Neural crest cell (in vitro differentiated cells): ENCODE measurements at regions not wholly inside any gene's neighbourhood (a gene's known extent, or its start where the extent isn't known, plus 50 kb on each side); places are given as distances from the start of the nearest gene placed in this dataset.

ENCODE experiments used
- DNase-seq: peaks from one replicate; pipeline ENCODE4 v3.0.0; 2021; ENCODE audit warnings: low read depth, mixed read lengths, low spot score
- H3K27ac Mint-ChIP-seq: one replicate; pipeline ENCODE4 v1.8.0; 2021; ENCODE audit warnings: mild to moderate bottlenecking, mixed read lengths; ENCODE audit not compliant: unreplicated experiment
- H3K27me3 Mint-ChIP-seq: 2 replicates; pipeline ENCODE4 v1.8.0; 2021; ENCODE audit warnings: low read depth, mild to moderate bottlenecking, mixed read lengths
- H3K36me3 Mint-ChIP-seq: 2 replicates; pipeline ENCODE4 v1.8.0; 2021; ENCODE audit warnings: low read depth, mild to moderate bottlenecking, mixed read lengths
- H3K4me1 Mint-ChIP-seq: 2 replicates; pipeline ENCODE4 v1.8.0; 2021; ENCODE audit warnings: mixed read lengths
- H3K4me3 Mint-ChIP-seq: one replicate; pipeline ENCODE4 v1.8.0; 2021; ENCODE audit warnings: mild to moderate bottlenecking, mixed read lengths
- H3K9me3 Mint-ChIP-seq: 2 replicates; pipeline ENCODE4 v1.8.0; 2021; ENCODE audit warnings: mixed read lengths
- TF ChIP-seq, protein P1 (sequence below): fragments of 200-600 bp; sonication (generic); conservative IDR thresholded peaks from 2 replicates; pipeline ENCODE4 v1.5.0; 2021; ENCODE audit warnings: antibody characterized with exemption, mild to moderate bottlenecking

DNA sequence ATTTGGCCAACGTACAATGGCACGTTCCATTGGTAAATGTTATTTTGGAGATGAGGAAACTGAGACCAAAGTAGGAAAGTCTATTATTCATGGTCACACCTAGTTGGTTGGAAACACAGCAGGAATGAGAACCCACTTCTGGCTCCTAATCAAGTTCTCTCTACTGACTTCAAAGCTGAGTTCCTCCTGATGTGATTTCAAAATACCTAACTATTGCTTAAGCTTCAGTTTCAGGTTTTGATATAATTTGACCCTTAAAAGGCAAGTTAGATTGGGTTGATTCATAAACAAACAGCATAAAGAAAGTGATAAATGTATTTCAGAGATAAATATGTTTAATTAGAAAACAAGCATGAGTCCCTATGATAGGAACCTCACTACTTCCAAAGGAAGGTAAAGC lies 312.5 kb downstream of the PARP8 start:
- TF ChIP-seq, protein P1, sequence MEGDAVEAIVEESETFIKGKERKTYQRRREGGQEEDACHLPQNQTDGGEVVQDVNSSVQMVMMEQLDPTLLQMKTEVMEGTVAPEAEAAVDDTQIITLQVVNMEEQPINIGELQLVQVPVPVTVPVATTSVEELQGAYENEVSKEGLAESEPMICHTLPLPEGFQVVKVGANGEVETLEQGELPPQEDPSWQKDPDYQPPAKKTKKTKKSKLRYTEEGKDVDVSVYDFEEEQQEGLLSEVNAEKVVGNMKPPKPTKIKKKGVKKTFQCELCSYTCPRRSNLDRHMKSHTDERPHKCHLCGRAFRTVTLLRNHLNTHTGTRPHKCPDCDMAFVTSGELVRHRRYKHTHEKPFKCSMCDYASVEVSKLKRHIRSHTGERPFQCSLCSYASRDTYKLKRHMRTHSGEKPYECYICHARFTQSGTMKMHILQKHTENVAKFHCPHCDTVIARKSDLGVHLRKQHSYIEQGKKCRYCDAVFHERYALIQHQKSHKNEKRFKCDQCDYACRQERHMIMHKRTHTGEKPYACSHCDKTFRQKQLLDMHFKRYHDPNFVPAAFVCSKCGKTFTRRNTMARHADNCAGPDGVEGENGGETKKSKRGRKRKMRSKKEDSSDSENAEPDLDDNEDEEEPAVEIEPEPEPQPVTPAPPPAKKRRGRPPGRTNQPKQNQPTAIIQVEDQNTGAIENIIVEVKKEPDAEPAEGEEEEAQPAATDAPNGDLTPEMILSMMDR, result no peak
- H3K4me3 Mint-ChIP-seq, result no peak overlapping the region
- no peaks in the 10 kb centered on the region for H3K36me3 Mint-ChIP-seq
- H3K27me3 Mint-ChIP-seq, result peaks cover 66% of the 10 kb centered on the region
- H3K27ac Mint-ChIP-seq, result no peak overlapping the region
- H3K9me3 Mint-ChIP-seq, result peaks cover 9% of the 10 kb centered on the region
- no peak for DNase-seq
- H3K4me1 Mint-ChIP-seq, result no peaks in the 10 kb centered on the region

DNA sequence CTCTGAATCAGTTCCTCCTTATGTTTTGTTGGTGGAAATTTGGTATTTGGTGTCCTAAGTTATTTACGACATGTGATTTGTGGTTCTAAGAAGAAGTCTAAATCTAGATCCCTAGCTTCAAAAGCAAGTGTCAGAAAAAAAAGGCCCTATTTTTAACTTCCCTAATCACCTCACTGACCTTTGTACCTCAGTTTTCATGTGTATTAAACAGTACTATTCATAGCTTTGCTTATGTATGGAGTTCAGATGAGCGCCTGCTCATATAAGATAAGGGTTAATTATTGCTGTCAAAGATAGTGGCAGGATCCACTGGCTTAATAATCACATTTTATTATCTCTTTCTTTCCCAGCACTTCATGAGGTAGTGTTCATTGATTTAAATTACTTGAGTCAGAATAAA lies 318.2 kb downstream of the PARP8 start:
- TF ChIP-seq, protein P1, result no peak
- DNase-seq, result no peak
- Mint-ChIP-seq H3K9me3 (peaks cover 9% of the 10 kb centered on the region), H3K4me1 (no peaks in the 10 kb centered on the region), H3K4me3 (no peak overlapping the region), H3K36me3 (no peaks in the 10 kb centered on the region), H3K27ac (no peak overlapping the region), H3K27me3 (peaks cover 10% of the 10 kb centered on the region)

DNA sequence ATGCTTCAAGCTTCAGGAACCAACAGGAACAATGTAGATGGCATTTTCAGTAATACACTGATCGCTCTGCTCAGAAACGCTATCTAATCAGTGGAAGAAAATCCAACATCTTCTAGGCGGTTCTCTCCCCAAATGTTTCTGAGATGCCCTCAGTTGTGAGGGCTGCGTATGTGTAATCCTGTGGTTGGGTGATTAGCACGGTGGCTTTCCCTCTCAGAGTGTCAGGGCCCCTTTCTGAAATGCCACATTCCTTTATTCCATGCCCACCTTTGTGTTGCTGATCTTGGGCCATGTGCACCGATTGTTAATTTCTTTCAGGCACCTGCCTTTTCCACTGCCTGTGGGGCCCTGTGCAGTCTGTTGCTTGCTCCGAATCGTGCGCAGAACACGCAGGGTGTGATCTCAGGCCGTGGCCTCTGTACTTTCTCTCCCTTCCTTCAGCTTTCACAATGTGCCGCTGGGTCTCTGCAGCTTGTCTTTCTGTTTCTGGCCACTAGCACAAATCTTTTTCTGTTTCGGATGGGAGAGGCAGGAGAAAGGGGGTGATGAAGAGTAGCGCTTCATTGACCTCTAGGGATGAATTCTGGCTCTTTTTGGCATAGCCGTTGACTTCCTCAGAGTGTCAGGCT lies 324.0 kb downstream of the PARP8 start:
- no peak for DNase-seq
- no peaks in the 10 kb centered on the region for H3K9me3 Mint-ChIP-seq
- H3K27me3 Mint-ChIP-seq, result peaks cover 28% of the 10 kb centered on the region
- no peak overlapping the region for H3K4me3 Mint-ChIP-seq
- H3K36me3 Mint-ChIP-seq, result no peaks in the 10 kb centered on the region
- TF ChIP-seq, protein P1, result no peak
- H3K27ac Mint-ChIP-seq, result no peak overlapping the region
- H3K4me1 Mint-ChIP-seq, result no peaks in the 10 kb centered on the region

DNA sequence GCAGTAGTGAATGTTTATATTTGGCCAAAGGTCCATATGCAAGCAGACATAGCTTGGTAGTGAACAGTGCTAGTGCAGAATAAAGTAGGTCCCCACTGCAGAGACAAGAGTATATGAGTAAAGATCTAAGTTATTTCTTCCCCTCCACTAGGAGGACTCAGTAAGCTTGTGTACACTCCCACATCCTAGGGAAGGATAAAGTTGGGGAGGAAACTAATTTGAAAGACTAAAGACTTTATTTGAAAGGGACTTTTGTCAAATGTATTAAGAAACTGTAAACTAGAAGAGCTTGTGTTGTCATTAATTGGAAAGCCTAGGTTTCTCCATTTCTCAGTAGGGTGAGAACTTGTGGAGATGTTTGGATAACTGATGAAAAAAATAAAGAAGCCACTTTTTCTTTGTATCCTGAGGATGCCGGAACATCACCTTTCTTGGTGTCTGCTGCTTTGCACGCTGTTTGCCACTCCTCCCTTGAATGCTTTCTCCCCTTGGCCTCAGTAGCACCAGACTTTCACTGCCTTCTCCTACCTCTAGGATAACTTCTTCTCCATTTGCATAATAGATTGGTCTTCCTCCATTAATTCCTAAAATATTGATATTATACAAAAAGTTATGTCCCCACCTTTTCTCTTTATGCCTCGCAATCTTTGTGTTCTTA lies 329.0 kb downstream of the PARP8 start:
- Mint-ChIP-seq H3K27ac (no peak overlapping the region), H3K9me3 (no peaks in the 10 kb centered on the region), H3K4me1 (no peaks in the 10 kb centered on the region), H3K4me3 (no peak overlapping the region), H3K27me3 (peaks cover 53% of the 10 kb centered on the region), H3K36me3 (no peaks in the 10 kb centered on the region)
- TF ChIP-seq, protein P1, result no peak
- no peak for DNase-seq

DNA sequence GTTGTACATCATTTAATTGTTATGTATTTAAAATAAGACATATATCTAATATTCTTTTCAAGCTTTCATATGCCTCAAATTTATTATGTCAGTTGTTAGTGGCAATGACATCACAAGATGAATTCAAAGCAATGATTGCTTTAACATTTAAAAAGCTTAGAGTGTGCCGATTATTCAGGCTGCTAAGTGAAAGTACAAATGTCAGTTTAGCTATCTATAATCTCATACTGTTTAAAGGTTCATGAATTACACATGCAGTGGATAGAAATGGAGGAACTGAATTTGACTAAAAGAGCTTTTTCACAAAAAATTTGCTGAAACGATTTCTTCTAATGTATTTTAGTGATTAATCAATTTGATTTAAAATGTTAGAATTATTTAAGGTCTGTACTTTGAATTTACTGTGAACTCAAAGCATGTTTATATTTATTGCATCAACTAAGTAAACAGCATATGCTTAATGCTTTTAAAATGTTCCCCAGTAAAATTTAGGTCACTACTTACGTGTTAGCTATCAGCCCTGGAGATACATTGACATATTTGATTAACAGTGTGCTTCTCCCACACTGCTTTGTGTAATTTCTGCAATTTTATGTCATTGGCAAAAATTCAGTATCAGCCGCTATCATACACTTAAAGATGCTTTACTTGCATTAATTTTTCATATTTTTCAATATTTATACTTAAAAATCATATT lies 334.9 kb downstream of the PARP8 start:
- Mint-ChIP-seq H3K27ac (no peak overlapping the region), H3K27me3 (peaks cover 46% of the 10 kb centered on the region), H3K9me3 (no peaks in the 10 kb centered on the region), H3K4me1 (no peaks in the 10 kb centered on the region), H3K4me3 (no peak overlapping the region), H3K36me3 (no peaks in the 10 kb centered on the region)
- TF ChIP-seq, protein P1, result no peak
- no peak for DNase-seq
